ENCODE measurements at regions not wholly inside any gene's neighbourhood (a gene's known extent, or its start where the extent isn't known, plus 50 kb on each side); places are given as distances from the start of the nearest gene placed in this dataset.

GRCh38 chr9:86529496-86530275 is 175.5 kb upstream of the TUT7 start:
- peak overlapping the region in 4 of 21 experiments; percentile 25 to 61 (median 35) for H3K27ac ChIP-seq
- no peak overlapping the region for H3K4me3 ChIP-seq

- peak overlapping the region in 1 of 21 experiments; percentile 30 for H3K27ac ChIP-seq
- H3K4me3 ChIP-seq, result no peak overlapping the region
Measured at GRCh38 chr9:86526021-86526420, 171.8 kb upstream of the TUT7 start.

- no peak overlapping the region for H3K27ac ChIP-seq
Measured at GRCh38 chr9:86525182-86525581, 171.0 kb upstream of the TUT7 start.

GRCh38 chr9:86521977-86522376 is 167.8 kb upstream of the TUT7 start:
- Histone ChIP-seq H3K4me3 (no peak overlapping the region), H3K27ac (no peak overlapping the region)

More at GRCh38 chr9:86525182-86525581, 171.0 kb upstream of the TUT7 start:
- no peak overlapping the region for H3K4me3 ChIP-seq

- H3K27ac ChIP-seq, result no peak overlapping the region
- no peak overlapping the region for H3K4me3 ChIP-seq
Measured at GRCh38 chr9:86521322-86521721, 167.1 kb upstream of the TUT7 start.

GRCh38 chr9:86519066-86519615 is 164.9 kb upstream of the TUT7 start:
- Histone ChIP-seq H3K4me3 (no peak overlapping the region), H3K27ac (no peak overlapping the region)

- H3K27ac ChIP-seq, result no peak overlapping the region
- no peak overlapping the region for H3K4me3 ChIP-seq
Measured at GRCh38 chr9:86517475-86517874, 163.3 kb upstream of the TUT7 start.

- Histone ChIP-seq H3K4me3 (no peak overlapping the region), H3K27ac (no peak overlapping the region)
Measured at GRCh38 chr9:86516564-86516963, 162.4 kb upstream of the TUT7 start.

GRCh38 chr9:86515221-86515620 is 161.0 kb upstream of the TUT7 start:
- H3K27ac ChIP-seq, result no peak overlapping the region
- H3K4me3 ChIP-seq, result no peak overlapping the region

- H3K27ac ChIP-seq, result no peak overlapping the region
- no peak overlapping the region for H3K4me3 ChIP-seq
Measured at GRCh38 chr9:86513429-86513828, 159.2 kb upstream of the TUT7 start.

- Histone ChIP-seq H3K27ac (no peak overlapping the region), H3K4me3 (no peak overlapping the region)
Measured at GRCh38 chr9:86512929-86513328, 158.7 kb upstream of the TUT7 start.

- no peak overlapping the region for H3K4me3 ChIP-seq
- no peak overlapping the region for H3K27ac ChIP-seq
Measured at GRCh38 chr9:86511614-86512360, 157.6 kb upstream of the TUT7 start.

- Histone ChIP-seq H3K4me3 (no peak overlapping the region), H3K27ac (peak overlapping the region in 1 of 21 experiments; percentile 36)
Measured at GRCh38 chr9:86508208-86508903, 154.1 kb upstream of the TUT7 start.

- Histone ChIP-seq H3K4me3 (no peak overlapping the region), H3K27ac (peak overlapping the region in 3 of 21 experiments; percentile 36 to 49 (median 42))
Measured at GRCh38 chr9:86507212-86507630, 153.0 kb upstream of the TUT7 start.

- Histone ChIP-seq H3K27ac (peak overlapping the region in 2 of 21 experiments; percentile 41 to 52), H3K4me3 (no peak overlapping the region)
Measured at GRCh38 chr9:86503942-86504341, 149.7 kb upstream of the TUT7 start.

GRCh38 chr9:86503314-86503713 is 149.1 kb upstream of the TUT7 start:
- Histone ChIP-seq H3K4me3 (no peak overlapping the region), H3K27ac (peak overlapping the region in 2 of 21 experiments; percentile 41 to 52)

- H3K4me3 ChIP-seq, result no peak overlapping the region
- H3K27ac ChIP-seq, result peak overlapping the region in 17 of 21 experiments; percentile 19 to 86 (median 60)
Measured at GRCh38 chr9:86500667-86501435, 146.6 kb upstream of the TUT7 start.

- Histone ChIP-seq H3K4me3 (no peak overlapping the region), H3K27ac (peak overlapping the region in 6 of 21 experiments; percentile 37 to 86 (median 44))
Measured at GRCh38 chr9:86500031-86500430, 145.8 kb upstream of the TUT7 start.

GRCh38 chr9:86494644-86495111 is 140.5 kb upstream of the TUT7 start:
- Histone ChIP-seq H3K27ac (peak overlapping the region in 7 of 21 experiments; percentile 17 to 75 (median 55)), H3K4me3 (no peak overlapping the region)

All from skin epidermis (tissue), 12 donors.